ENCODE measurements at regions not wholly inside any gene's neighbourhood (a gene's known extent, or its start where the extent isn't known, plus 50 kb on each side); places are given as distances from the start of the nearest gene placed in this dataset.

DNA sequence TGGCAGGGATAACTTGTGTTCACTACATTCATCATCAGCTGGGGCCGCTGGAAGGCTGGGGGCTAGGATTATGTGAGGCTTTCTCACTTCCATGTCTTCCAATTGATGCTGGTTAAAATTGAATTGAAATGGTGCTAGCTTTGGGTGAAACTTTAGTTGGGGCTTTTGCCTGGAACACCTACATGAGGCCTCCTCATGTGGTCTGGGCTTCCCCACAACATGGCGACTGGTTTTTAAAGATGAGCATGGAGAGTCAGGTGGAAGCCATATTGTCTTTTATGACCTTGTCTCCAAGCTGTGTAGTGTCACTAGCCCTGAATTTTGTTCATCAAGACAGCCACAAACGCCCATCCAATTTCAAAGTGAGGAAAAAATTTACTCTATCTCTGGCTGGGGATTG, 1033.9 kb downstream of the TYW1 start:
- TF ChIP-seq, protein P1, sequence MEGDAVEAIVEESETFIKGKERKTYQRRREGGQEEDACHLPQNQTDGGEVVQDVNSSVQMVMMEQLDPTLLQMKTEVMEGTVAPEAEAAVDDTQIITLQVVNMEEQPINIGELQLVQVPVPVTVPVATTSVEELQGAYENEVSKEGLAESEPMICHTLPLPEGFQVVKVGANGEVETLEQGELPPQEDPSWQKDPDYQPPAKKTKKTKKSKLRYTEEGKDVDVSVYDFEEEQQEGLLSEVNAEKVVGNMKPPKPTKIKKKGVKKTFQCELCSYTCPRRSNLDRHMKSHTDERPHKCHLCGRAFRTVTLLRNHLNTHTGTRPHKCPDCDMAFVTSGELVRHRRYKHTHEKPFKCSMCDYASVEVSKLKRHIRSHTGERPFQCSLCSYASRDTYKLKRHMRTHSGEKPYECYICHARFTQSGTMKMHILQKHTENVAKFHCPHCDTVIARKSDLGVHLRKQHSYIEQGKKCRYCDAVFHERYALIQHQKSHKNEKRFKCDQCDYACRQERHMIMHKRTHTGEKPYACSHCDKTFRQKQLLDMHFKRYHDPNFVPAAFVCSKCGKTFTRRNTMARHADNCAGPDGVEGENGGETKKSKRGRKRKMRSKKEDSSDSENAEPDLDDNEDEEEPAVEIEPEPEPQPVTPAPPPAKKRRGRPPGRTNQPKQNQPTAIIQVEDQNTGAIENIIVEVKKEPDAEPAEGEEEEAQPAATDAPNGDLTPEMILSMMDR (IDR thresholded peaks at IDR 0.05; ENCODE audit: low read depth, low read length) = no peak
- no peak for TF ChIP-seq EZH2phosphoT487 (IDR thresholded peaks at IDR 0.05; ENCODE audit: low read depth)

All from OCI-LY3 (cell line).